KMS-11 (cell line): ENCODE measurements at regions not wholly inside any gene's neighbourhood (a gene's known extent, or its start where the extent isn't known, plus 50 kb on each side); places are given as distances from the start of the nearest gene placed in this dataset.

ENCODE experiments used
- H2AFZ ChIP-seq: fragments of 200-600 bp; sonication (generic); 2 replicates; pipeline ENCODE4 v1.6.1; 2016; ENCODE audit warnings: antibody characterized with exemption, mixed run types, low read depth
- H3K27ac ChIP-seq: fragments of 200-600 bp; sonication (generic); 2 replicates; pipeline ENCODE4 v1.6.1; 2016; ENCODE audit warnings: mild to moderate bottlenecking, mixed run types
- H3K27me3 ChIP-seq: fragments of 200-600 bp; sonication (generic); 2 replicates; pipeline ENCODE4 v1.6.1; 2017; ENCODE audit warnings: mild to moderate bottlenecking, low read depth, mixed run types, moderate library complexity; ENCODE audit not compliant: insufficient read depth
- H3K36me3 ChIP-seq: fragments of 200-600 bp; sonication (generic); 2 replicates; pipeline ENCODE4 v1.6.1; 2017; ENCODE audit warnings: mild to moderate bottlenecking, mixed run types; ENCODE audit not compliant: insufficient read depth
- H3K4me1 ChIP-seq: fragments of 200-600 bp; sonication (generic); 2 replicates; pipeline ENCODE4 v1.6.1; 2016; ENCODE audit warnings: mild to moderate bottlenecking, low read depth, mixed run types; ENCODE audit not compliant: poor library complexity, severe bottlenecking
- H3K4me2 ChIP-seq: fragments of 200-600 bp; sonication (generic); 2 replicates; pipeline ENCODE4 v1.7.0; 2016; ENCODE audit warnings: mild to moderate bottlenecking, mixed run types
- H3K4me3 ChIP-seq: fragments of 200-600 bp; sonication (generic); IDR thresholded peaks from 2 replicates; pipeline ENCODE4 v1.6.1; 2017; ENCODE audit warnings: low read depth, low read length, mixed read lengths; ENCODE audit not compliant: insufficient read depth
- H3K79me2 ChIP-seq: fragments of 200-600 bp; sonication (generic); 2 replicates; pipeline ENCODE4 v1.6.1; 2016; ENCODE audit warnings: low read depth, mixed run types; ENCODE audit not compliant: insufficient read depth
- H3K9ac ChIP-seq: fragments of 200-600 bp; sonication (generic); 2 replicates; pipeline ENCODE4 v1.6.1; 2016; ENCODE audit warnings: mild to moderate bottlenecking, mixed run types
- H4K20me1 ChIP-seq: fragments of 200-600 bp; sonication (generic); 2 replicates; pipeline ENCODE4 v1.6.1; 2016; ENCODE audit warnings: mild to moderate bottlenecking, mixed run types; ENCODE audit not compliant: insufficient read depth
- CTCF ChIP-seq: fragments of 200-600 bp; sonication (generic); conservative IDR thresholded peaks from 2 replicates; pipeline ENCODE4 v1.6.1; 2017; ENCODE audit warnings: low read depth, mild to moderate bottlenecking, antibody characterized with exemption, low read length, moderate library complexity, mixed read lengths

GRCh38 chr15:69869291-69869690 is 228.4 kb downstream of the TLE3 start:
- Histone ChIP-seq H3K4me3 (no peak overlapping the region), H3K79me2 (no peaks in the 10 kb centered on the region), H4K20me1 (no peaks in the 10 kb centered on the region), H3K27ac (no peak overlapping the region), H2AFZ (no peak overlapping the region), H3K9ac (no peak overlapping the region), H3K36me3 (no peaks in the 10 kb centered on the region), H3K4me2 (no peak overlapping the region), H3K27me3 (no peaks in the 10 kb centered on the region), H3K4me1 (no peaks in the 10 kb centered on the region)
- no peak for TF ChIP-seq CTCF

- H4K20me1 ChIP-seq: no peaks in the 10 kb centered on the region
- no peaks in the 10 kb centered on the region for H3K79me2 ChIP-seq
- H3K4me3 ChIP-seq: no peak overlapping the region
- TF ChIP-seq CTCF: no peak
- H2AFZ ChIP-seq: no peak overlapping the region
- H3K27ac ChIP-seq: no peak overlapping the region
- H3K4me1 ChIP-seq: no peaks in the 10 kb centered on the region
- H3K36me3 ChIP-seq: no peaks in the 10 kb centered on the region
- H3K9ac ChIP-seq: no peak overlapping the region
- no peaks in the 10 kb centered on the region for H3K27me3 ChIP-seq
- H3K4me2 ChIP-seq: no peak overlapping the region
These were observed 227.7 kb downstream of the TLE3 start for GRCh38 chr15:69869881-69870505.

GRCh38 chr15:69871511-69872134 is 226.1 kb downstream of the TLE3 start:
- Histone ChIP-seq H3K4me1 (no peaks in the 10 kb centered on the region), H3K27me3 (no peaks in the 10 kb centered on the region), H3K4me3 (no peak overlapping the region), H3K79me2 (no peaks in the 10 kb centered on the region), H3K27ac (no peak overlapping the region), H3K9ac (no peak overlapping the region), H2AFZ (no peak overlapping the region), H3K4me2 (no peak overlapping the region), H3K36me3 (no peaks in the 10 kb centered on the region), H4K20me1 (no peaks in the 10 kb centered on the region)
- no peak for TF ChIP-seq CTCF

GRCh38 chr15:69873807-69874206 is 223.9 kb downstream of the TLE3 start:
- Histone ChIP-seq H3K4me1 (no peaks in the 10 kb centered on the region), H3K27ac (no peak overlapping the region), H3K4me3 (no peak overlapping the region), H2AFZ (no peak overlapping the region), H3K4me2 (no peak overlapping the region), H3K27me3 (no peaks in the 10 kb centered on the region), H3K36me3 (no peaks in the 10 kb centered on the region), H4K20me1 (no peaks in the 10 kb centered on the region), H3K9ac (no peak overlapping the region), H3K79me2 (no peaks in the 10 kb centered on the region)
- TF ChIP-seq CTCF: no peak
